CD14-positive monocyte (primary cell): ENCODE measurements at regions not wholly inside any gene's neighbourhood (a gene's known extent, or its start where the extent isn't known, plus 50 kb on each side); places are given as distances from the start of the nearest gene placed in this dataset.

ENCODE experiments used
- DNase-seq, 3 donors: peaks; one replicate each; pipeline ENCODE4 v3.0.0-alpha.2; 2011 to 2022
- H2AFZ ChIP-seq: 2 replicates; pipeline ENCODE4 v1.6.0; 2012; ENCODE audit warnings: mild to moderate bottlenecking, low read depth, low read length, inconsistent platforms; ENCODE audit not compliant: insufficient read depth, poor library complexity, severe bottlenecking
- H3K27ac ChIP-seq, 2 donors: 1 replicate in 1 of 2; 2 replicates in 1 of 2; pipeline ENCODE4 v1.5.1; 2012 to 2013; ENCODE audit warnings: low read length in 2 of 2, control low read depth in 1 of 2, inconsistent platforms in 1 of 2, low read depth in 1 of 2, mild to moderate bottlenecking in 1 of 2
- H3K27me3 ChIP-seq, 2 donors: one replicate each; pipeline versions ENCODE4 v1.6.0 to v1.6.1; 2011 to 2013; ENCODE audit warnings: low read length in 2 of 2; ENCODE audit not compliant: control insufficient read depth in 2 of 2, insufficient read depth in 2 of 2
- H3K36me3 ChIP-seq, 2 donors: replicated peaks in 1 of 2; 1 replicate in 1 of 2; 2 replicates in 1 of 2; pipeline versions ENCODE4 v1.5.1 to v1.6.1; 2012 to 2013; ENCODE audit warnings: low read length in 2 of 2, control low read depth in 1 of 2, inconsistent platforms in 1 of 2, mild to moderate bottlenecking in 1 of 2; ENCODE audit not compliant: insufficient read depth in 2 of 2, control insufficient read depth in 1 of 2
- H3K4me1 ChIP-seq, 2 donors: 1 replicate in 1 of 2; 2 replicates in 1 of 2; pipeline versions ENCODE4 v1.5.1 to v1.6.1; 2012 to 2013; ENCODE audit warnings: low read length in 2 of 2, control low read depth in 1 of 2, inconsistent platforms in 1 of 2, mild to moderate bottlenecking in 1 of 2, moderate library complexity in 1 of 2; ENCODE audit not compliant: insufficient read depth in 2 of 2, control insufficient read depth in 1 of 2
- H3K4me2 ChIP-seq: replicated peaks from 2 replicates; pipeline ENCODE3; 2012; ENCODE audit warnings: low read length, moderate library complexity, mild to moderate bottlenecking; ENCODE audit not compliant: poor library complexity, severe bottlenecking; ENCODE audit errors: extremely low read depth
- H3K4me3 ChIP-seq, 3 experiments: fragments of 200-600 bp in 1 of 3; sonication (generic) in 1 of 3; replicated peaks in 1 of 3; 1 replicate in 2 of 3; 2 replicates in 1 of 3; pipeline ENCODE4 v1.5.1; 2011 to 2013; ENCODE audit warnings: low read length in 3 of 3, mild to moderate bottlenecking in 3 of 3, control low read depth in 2 of 3, low read depth in 2 of 3, inconsistent platforms in 1 of 3, moderate library complexity in 1 of 3
- H3K79me2 ChIP-seq: 2 replicates; pipeline ENCODE4 v1.6.0; 2012; ENCODE audit warnings: mild to moderate bottlenecking, control low read depth, inconsistent platforms, low read length, moderate library complexity; ENCODE audit not compliant: insufficient read depth
- H3K9ac ChIP-seq: 2 replicates; pipeline ENCODE4 v1.6.0; 2017; ENCODE audit warnings: low read length, mild to moderate bottlenecking; ENCODE audit not compliant: insufficient read depth, poor library complexity, severe bottlenecking
- H3K9me3 ChIP-seq, 2 donors: replicated peaks in 1 of 2; 1 replicate in 1 of 2; 2 replicates in 1 of 2; pipeline versions ENCODE4 v1.5.1 to v1.6.1; 2012 to 2013; ENCODE audit warnings: low read length in 2 of 2, control low read depth in 1 of 2; ENCODE audit not compliant: control insufficient read depth in 1 of 2, insufficient read depth in 1 of 2
- H4K20me1 ChIP-seq: 2 replicates; pipeline ENCODE4 v1.6.0; 2012; ENCODE audit warnings: mild to moderate bottlenecking, low read length, control low read depth, moderate library complexity; ENCODE audit not compliant: insufficient read depth
- H3K27ac Mint-ChIP-seq, 7 donors: one replicate each; pipeline ENCODE4 v1.8.0; 2020; ENCODE audit warnings: mild to moderate bottlenecking in 7 of 7, mixed read lengths in 7 of 7, moderate library complexity in 6 of 7, inconsistent platforms in 2 of 7
- H3K27me3 Mint-ChIP-seq, 3 donors: one replicate each; pipeline ENCODE4 v1.8.0; 2021 to 2022; ENCODE audit warnings: low read depth in 3 of 3, mild to moderate bottlenecking in 3 of 3, mixed read lengths in 3 of 3, moderate library complexity in 3 of 3, inconsistent platforms in 1 of 3
- H3K36me3 Mint-ChIP-seq, 2 donors: one replicate each; pipeline ENCODE4 v1.8.0; 2020; ENCODE audit warnings: mixed read lengths in 2 of 2, inconsistent platforms in 1 of 2, mild to moderate bottlenecking in 1 of 2
- H3K4me1 Mint-ChIP-seq: one replicate; pipeline ENCODE4 v1.8.0; 2020; ENCODE audit warnings: mild to moderate bottlenecking, mixed read lengths
- H3K4me3 Mint-ChIP-seq, 2 donors: one replicate each; pipeline ENCODE4 v1.8.0; 2020; ENCODE audit warnings: mild to moderate bottlenecking in 2 of 2, mixed read lengths in 2 of 2, moderate library complexity in 1 of 2
- H3K9me3 Mint-ChIP-seq, 7 donors: one replicate each; pipeline ENCODE4 v1.8.0; 2020 to 2022; ENCODE audit warnings: mixed read lengths in 7 of 7, mild to moderate bottlenecking in 6 of 7, moderate library complexity in 6 of 7, inconsistent platforms in 2 of 7
- WGBS: methylation state at CpG from one replicate; pipeline ENCODE4 v1.1.5; 2013; ENCODE audit warnings: missing lambda C conversion rate; ENCODE audit not compliant: insufficient coverage; 5-methylcytosine and 5-hydroxymethylcytosine counted together
- intact Hi-C, 2 donors: fragments of 100-400 bp; cut with micrococcal nuclease; formaldehyde crosslinking; loops; one replicate each; pipeline versions ENCODE4 v1.15.0 to v1.15.1; 2023
- TF ChIP-seq, protein P1 (sequence below): fragments of 200-600 bp; IDR thresholded peaks from one replicate; pipeline ENCODE4 v1.8.0; 2022; ENCODE audit warnings: antibody characterized with exemption, mild to moderate bottlenecking

DNA sequence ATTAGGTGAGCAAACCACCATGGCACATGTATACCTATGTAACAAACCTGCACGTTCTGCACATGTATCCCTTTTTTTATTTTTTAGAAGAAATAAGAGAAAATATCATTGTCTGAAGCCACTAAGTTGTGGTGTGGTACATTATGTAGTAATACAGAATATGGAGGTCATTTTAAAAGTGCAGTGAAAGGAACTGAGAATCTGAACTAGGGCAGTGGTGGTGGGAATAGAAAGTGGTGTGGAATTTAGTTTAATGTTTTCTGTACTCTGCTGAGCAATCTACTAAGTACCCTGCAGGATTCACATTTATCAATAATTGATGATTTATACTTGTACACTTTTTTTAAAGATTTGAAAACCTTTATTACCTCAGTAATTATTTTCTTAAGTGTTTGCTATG lies 283.5 kb downstream of the CHL1 start:
- H3K9me3 Mint-ChIP-seq: peaks cover 6 to 12% (median 10%) of the 10 kb centered on the region in 7 donors
- no peak overlapping the region for H3K9ac ChIP-seq
- peaks cover 0 to 3% (median 0%) of the 10 kb centered on the region in 3 donors for H3K27me3 Mint-ChIP-seq
- TF ChIP-seq, protein P1, sequence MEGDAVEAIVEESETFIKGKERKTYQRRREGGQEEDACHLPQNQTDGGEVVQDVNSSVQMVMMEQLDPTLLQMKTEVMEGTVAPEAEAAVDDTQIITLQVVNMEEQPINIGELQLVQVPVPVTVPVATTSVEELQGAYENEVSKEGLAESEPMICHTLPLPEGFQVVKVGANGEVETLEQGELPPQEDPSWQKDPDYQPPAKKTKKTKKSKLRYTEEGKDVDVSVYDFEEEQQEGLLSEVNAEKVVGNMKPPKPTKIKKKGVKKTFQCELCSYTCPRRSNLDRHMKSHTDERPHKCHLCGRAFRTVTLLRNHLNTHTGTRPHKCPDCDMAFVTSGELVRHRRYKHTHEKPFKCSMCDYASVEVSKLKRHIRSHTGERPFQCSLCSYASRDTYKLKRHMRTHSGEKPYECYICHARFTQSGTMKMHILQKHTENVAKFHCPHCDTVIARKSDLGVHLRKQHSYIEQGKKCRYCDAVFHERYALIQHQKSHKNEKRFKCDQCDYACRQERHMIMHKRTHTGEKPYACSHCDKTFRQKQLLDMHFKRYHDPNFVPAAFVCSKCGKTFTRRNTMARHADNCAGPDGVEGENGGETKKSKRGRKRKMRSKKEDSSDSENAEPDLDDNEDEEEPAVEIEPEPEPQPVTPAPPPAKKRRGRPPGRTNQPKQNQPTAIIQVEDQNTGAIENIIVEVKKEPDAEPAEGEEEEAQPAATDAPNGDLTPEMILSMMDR: no peak
- no peaks in the 10 kb centered on the region for H3K27me3 ChIP-seq
- no peak overlapping the region for H3K4me2 ChIP-seq
- H3K9me3 ChIP-seq: peaks cover 4 to 6% of the 10 kb centered on the region in 2 donors
- H3K79me2 ChIP-seq: no peaks in the 10 kb centered on the region
- H3K4me3 Mint-ChIP-seq: no peak overlapping the region
- no peak overlapping the region for H3K27ac ChIP-seq
- intact Hi-C loops: no loop called here
- WGBS: no CpG with 5 or more reads among the region's 1 CpG
- no peaks in the 10 kb centered on the region for H3K36me3 Mint-ChIP-seq
- H3K27ac Mint-ChIP-seq: no peak overlapping the region
- H3K4me1 Mint-ChIP-seq: no peaks in the 10 kb centered on the region
- DNase-seq: no peak
- no peaks in the 10 kb centered on the region for H4K20me1 ChIP-seq
- H3K4me3 ChIP-seq: no peak overlapping the region
- no peaks in the 10 kb centered on the region for H3K4me1 ChIP-seq
- no peak overlapping the region for H2AFZ ChIP-seq
- H3K36me3 ChIP-seq: no peaks in the 10 kb centered on the region

DNA sequence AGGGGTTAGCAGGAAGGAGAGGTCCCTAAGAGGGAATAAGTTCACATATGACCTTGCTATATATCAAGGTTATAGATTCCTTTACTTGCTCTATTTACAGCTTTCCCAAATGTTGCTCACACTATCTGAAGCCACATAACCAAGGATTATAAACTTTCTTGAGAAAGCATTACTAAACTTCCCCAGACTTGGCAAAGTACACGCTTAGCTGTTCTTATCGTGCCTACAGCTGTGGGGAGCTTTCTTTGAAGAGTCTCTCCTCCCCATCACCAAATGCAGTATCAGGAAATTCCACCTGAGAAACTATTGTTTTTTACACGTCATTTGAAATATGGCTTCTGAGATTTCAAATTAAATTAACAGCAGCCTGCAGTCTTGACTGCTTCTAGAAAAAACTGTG lies 284.5 kb downstream of the CHL1 start:
- Mint-ChIP-seq H3K36me3 (no peaks in the 10 kb centered on the region), H3K27me3 (peaks cover 0 to 7% (median 0%) of the 10 kb centered on the region in 3 donors)
- no peak overlapping the region for H3K27ac ChIP-seq

More for the DNA sequence above, 284.5 kb downstream of the CHL1 start:
- H3K9me3 ChIP-seq: peaks cover 4% of the 10 kb centered on the region in 2 donors
- no peak overlapping the region for H3K4me2 ChIP-seq
- intact Hi-C loops: no loop called here
- Mint-ChIP-seq H3K4me3 (no peak overlapping the region), H3K4me1 (no peaks in the 10 kb centered on the region), H3K27ac (no peak overlapping the region), H3K9me3 (peaks cover 4 to 12% (median 10%) of the 10 kb centered on the region in 7 donors)
- no peak for DNase-seq
- no peak overlapping the region for H2AFZ ChIP-seq
- no peak overlapping the region for H3K4me3 ChIP-seq
- H4K20me1 ChIP-seq: no peaks in the 10 kb centered on the region
- H3K27me3 ChIP-seq: no peaks in the 10 kb centered on the region
- TF ChIP-seq, protein P1: no peak
- H3K79me2 ChIP-seq: no peaks in the 10 kb centered on the region
- 100% methylated on average over 1 of the region's 3 CpGs for WGBS
- H3K36me3 ChIP-seq: no peaks in the 10 kb centered on the region
- H3K9ac ChIP-seq: no peak overlapping the region
- no peaks in the 10 kb centered on the region for H3K4me1 ChIP-seq
